GM12872 (cell line): ENCODE measurements at regions not wholly inside any gene's neighbourhood (a gene's known extent, or its start where the extent isn't known, plus 50 kb on each side); places are given as distances from the start of the nearest gene placed in this dataset.

Experiments used
- CTCF ChIP-seq: IDR thresholded peaks from 3 replicates; pipeline ENCODE4 v1.5.1; 2011; ENCODE audit warnings: low read depth, mild to moderate bottlenecking, low read length, moderate library complexity; ENCODE audit not compliant: insufficient read depth

DNA sequence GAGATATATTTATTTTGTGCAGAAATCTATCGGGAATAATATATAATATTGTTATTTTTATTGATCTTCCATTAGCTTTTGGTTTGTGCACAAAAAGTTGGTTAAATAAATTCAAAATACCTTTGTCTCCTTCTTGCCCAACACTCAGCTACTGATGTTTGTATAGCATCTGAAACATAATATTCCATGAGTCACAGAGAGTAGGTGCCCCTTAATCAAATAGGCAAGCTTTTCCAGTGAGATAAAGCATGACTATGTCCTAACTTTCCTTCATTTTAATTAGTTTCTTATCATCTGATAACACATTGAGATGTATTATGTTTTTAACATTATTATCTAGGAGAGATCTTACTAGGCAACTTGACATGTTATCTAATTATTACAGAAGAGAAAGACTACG, 432.2 kb downstream of the KIF20B start:
- TF ChIP-seq CTCF: no peak

DNA sequence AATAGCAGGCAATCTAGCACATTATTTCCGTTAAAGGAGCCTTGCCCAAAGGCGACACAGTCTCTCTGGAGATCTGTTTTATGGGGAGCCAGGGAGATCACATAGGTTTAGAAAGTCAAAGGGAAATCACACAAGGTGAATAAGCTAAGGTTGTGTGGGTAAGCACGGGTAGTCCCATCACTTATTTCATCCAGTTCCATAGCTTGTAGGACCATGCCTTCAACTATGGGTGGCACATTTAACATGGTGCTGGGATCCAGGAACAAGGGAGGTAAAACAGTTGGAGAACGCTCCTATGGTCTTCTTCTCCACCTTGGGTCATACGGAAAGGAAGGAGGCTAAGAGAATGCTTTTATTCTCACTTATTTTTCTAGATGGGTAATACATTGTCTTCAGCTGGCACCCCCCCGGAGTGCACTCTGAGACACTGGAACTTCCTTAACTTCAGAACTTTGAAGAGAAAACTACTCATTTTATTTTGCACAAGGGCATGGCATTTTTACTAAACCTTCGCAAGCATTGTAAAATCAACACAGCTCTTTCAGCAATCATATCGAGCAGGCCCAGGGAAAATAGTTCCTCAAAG, 435.4 kb downstream of the KIF20B start:
- TF ChIP-seq CTCF: no peak

GRCh38 chr10:90138844-90139243, 437.5 kb downstream of the KIF20B start:
- peak; percentile 69 for TF ChIP-seq CTCF

GRCh38 chr10:90141791-90142190, 440.4 kb downstream of the KIF20B start:
- TF ChIP-seq CTCF: no peak

- no peak for TF ChIP-seq CTCF
These were observed 442.5 kb downstream of the KIF20B start for GRCh38 chr10:90143937-90144336.

DNA sequence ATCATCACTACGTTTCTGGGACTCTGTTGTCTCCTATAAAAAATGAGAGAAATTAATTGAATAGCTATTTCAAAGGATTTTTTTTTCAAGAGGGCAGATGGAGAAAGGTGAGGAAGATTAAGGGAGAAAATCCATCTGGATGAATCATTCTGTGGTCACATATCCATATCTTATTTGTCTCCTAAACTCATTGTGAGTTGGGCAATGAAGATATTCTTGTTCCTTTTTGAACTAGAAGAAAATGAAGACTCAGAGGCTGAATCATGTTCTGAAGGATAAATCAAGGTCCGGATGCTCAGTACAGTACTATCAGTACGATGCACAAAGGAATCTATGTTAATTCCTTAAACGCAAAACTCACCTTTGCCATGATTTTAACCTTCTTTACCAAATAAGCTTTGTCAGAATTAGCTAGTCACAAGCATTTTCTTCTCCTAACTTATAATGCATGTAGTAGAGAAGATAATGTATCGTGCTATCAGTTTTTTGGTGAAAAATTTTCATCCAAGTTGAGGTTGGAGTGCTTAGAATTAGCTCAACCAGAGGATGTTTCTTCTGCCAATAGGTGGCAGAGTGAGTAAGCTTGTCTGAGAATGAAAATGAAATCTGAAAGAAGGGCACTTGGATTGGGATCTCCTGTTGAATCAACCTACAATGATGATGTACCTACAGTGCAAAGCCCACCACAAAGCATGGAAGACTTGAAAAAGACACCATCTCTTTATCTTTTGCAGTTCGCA, 446.9 kb downstream of the KIF20B start:
- TF ChIP-seq CTCF: peak; percentile 45; the same call in 2 of the 3 replicates

GRCh38 chr10:90149563-90149962, 448.2 kb downstream of the KIF20B start:
- no peak for TF ChIP-seq CTCF
